KMS-11 (cell line): ENCODE measurements at regions not wholly inside any gene's neighbourhood (a gene's known extent, or its start where the extent isn't known, plus 50 kb on each side); places are given as distances from the start of the nearest gene placed in this dataset.

ENCODE experiments used
- H2AFZ ChIP-seq: fragments of 200-600 bp; sonication (generic); 2 replicates; pipeline ENCODE4 v1.6.1; 2016; ENCODE audit warnings: antibody characterized with exemption, mixed run types, low read depth
- H3K27ac ChIP-seq: fragments of 200-600 bp; sonication (generic); 2 replicates; pipeline ENCODE4 v1.6.1; 2016; ENCODE audit warnings: mild to moderate bottlenecking, mixed run types
- H3K27me3 ChIP-seq: fragments of 200-600 bp; sonication (generic); 2 replicates; pipeline ENCODE4 v1.6.1; 2017; ENCODE audit warnings: mild to moderate bottlenecking, low read depth, mixed run types, moderate library complexity; ENCODE audit not compliant: insufficient read depth
- H3K36me3 ChIP-seq: fragments of 200-600 bp; sonication (generic); 2 replicates; pipeline ENCODE4 v1.6.1; 2017; ENCODE audit warnings: mild to moderate bottlenecking, mixed run types; ENCODE audit not compliant: insufficient read depth
- H3K4me1 ChIP-seq: fragments of 200-600 bp; sonication (generic); 2 replicates; pipeline ENCODE4 v1.6.1; 2016; ENCODE audit warnings: mild to moderate bottlenecking, low read depth, mixed run types; ENCODE audit not compliant: poor library complexity, severe bottlenecking
- H3K4me2 ChIP-seq: fragments of 200-600 bp; sonication (generic); 2 replicates; pipeline ENCODE4 v1.7.0; 2016; ENCODE audit warnings: mild to moderate bottlenecking, mixed run types
- H3K4me3 ChIP-seq: fragments of 200-600 bp; sonication (generic); IDR thresholded peaks from 2 replicates; pipeline ENCODE4 v1.6.1; 2017; ENCODE audit warnings: low read depth, low read length, mixed read lengths; ENCODE audit not compliant: insufficient read depth
- H3K79me2 ChIP-seq: fragments of 200-600 bp; sonication (generic); 2 replicates; pipeline ENCODE4 v1.6.1; 2016; ENCODE audit warnings: low read depth, mixed run types; ENCODE audit not compliant: insufficient read depth
- H3K9ac ChIP-seq: fragments of 200-600 bp; sonication (generic); 2 replicates; pipeline ENCODE4 v1.6.1; 2016; ENCODE audit warnings: mild to moderate bottlenecking, mixed run types
- H4K20me1 ChIP-seq: fragments of 200-600 bp; sonication (generic); 2 replicates; pipeline ENCODE4 v1.6.1; 2016; ENCODE audit warnings: mild to moderate bottlenecking, mixed run types; ENCODE audit not compliant: insufficient read depth
- TF ChIP-seq, protein P1 (sequence below): fragments of 200-600 bp; sonication (generic); conservative IDR thresholded peaks from 2 replicates; pipeline ENCODE4 v1.6.1; 2017; ENCODE audit warnings: low read depth, mild to moderate bottlenecking, antibody characterized with exemption, low read length, moderate library complexity, mixed read lengths

DNA sequence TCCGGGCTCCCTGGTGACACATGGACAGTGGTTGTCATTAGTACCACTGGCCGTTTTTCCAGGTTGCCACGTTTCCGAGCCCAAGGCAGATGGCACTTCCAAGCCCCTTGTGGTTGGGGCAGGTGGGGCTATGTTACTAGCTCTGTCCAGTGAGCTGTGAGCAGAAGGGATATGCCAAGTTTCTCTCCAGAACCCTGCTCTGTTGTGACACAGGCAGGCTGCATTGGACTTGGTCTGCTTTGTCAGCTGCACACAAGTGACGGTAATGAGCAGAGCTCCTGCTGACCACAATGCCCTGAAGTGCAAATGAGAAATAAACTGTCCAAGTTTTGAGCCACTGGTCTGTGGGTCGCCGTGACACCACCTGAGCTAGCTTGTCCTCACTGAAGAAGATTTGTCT, 118.8 kb downstream of the GYPC start:
- no peaks in the 10 kb centered on the region for H3K4me1 ChIP-seq
- TF ChIP-seq, protein P1, sequence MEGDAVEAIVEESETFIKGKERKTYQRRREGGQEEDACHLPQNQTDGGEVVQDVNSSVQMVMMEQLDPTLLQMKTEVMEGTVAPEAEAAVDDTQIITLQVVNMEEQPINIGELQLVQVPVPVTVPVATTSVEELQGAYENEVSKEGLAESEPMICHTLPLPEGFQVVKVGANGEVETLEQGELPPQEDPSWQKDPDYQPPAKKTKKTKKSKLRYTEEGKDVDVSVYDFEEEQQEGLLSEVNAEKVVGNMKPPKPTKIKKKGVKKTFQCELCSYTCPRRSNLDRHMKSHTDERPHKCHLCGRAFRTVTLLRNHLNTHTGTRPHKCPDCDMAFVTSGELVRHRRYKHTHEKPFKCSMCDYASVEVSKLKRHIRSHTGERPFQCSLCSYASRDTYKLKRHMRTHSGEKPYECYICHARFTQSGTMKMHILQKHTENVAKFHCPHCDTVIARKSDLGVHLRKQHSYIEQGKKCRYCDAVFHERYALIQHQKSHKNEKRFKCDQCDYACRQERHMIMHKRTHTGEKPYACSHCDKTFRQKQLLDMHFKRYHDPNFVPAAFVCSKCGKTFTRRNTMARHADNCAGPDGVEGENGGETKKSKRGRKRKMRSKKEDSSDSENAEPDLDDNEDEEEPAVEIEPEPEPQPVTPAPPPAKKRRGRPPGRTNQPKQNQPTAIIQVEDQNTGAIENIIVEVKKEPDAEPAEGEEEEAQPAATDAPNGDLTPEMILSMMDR: no peak
- H3K27me3 ChIP-seq: no peaks in the 10 kb centered on the region
- H3K4me2 ChIP-seq: no peak overlapping the region
- H3K27ac ChIP-seq: no peak overlapping the region
- no peak overlapping the region for H3K4me3 ChIP-seq
- H4K20me1 ChIP-seq: no peaks in the 10 kb centered on the region
- H2AFZ ChIP-seq: no peak overlapping the region
- H3K9ac ChIP-seq: no peak overlapping the region
- H3K79me2 ChIP-seq: no peaks in the 10 kb centered on the region
- no peaks in the 10 kb centered on the region for H3K36me3 ChIP-seq

DNA sequence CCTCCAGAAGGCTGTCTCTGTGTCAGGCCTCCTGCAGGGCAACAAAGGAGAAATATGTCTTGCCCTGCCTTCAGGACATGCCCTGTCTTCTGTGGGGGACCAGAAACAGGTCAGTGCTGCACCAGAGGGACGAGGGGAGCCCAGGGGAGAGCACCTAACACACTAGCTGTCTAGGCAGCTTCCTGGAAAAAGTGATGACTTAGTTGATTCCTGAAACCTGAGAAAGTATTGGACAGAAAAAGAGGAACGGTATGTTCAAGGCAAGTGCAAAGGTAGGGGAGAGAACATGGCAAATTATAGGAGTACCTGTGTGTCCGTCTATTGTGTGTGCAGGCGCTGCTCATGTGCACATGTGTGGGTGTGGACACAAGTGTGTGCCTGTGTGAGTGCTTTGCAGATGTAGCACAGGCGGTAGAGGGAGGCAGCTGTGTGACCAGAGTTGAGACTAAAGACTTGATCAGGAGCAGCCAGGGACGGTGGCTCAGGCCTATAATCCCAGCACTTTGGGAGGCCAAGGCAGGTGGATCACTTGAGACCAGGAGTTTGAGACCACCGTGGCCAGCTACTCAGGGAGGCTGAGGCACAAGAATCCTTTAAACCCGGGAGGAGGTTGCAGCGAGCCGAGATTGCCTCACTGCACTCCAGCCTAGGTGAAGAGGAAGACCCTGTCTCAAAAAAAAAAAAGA, 119.5 kb downstream of the GYPC start:
- Histone ChIP-seq H3K4me2 (no peak overlapping the region), H4K20me1 (no peaks in the 10 kb centered on the region), H3K79me2 (no peaks in the 10 kb centered on the region), H3K27ac (no peak overlapping the region), H2AFZ (no peak overlapping the region), H3K36me3 (no peaks in the 10 kb centered on the region), H3K27me3 (no peaks in the 10 kb centered on the region), H3K4me3 (no peak overlapping the region), H3K9ac (no peak overlapping the region), H3K4me1 (no peaks in the 10 kb centered on the region)
- TF ChIP-seq, protein P1: no peak

DNA sequence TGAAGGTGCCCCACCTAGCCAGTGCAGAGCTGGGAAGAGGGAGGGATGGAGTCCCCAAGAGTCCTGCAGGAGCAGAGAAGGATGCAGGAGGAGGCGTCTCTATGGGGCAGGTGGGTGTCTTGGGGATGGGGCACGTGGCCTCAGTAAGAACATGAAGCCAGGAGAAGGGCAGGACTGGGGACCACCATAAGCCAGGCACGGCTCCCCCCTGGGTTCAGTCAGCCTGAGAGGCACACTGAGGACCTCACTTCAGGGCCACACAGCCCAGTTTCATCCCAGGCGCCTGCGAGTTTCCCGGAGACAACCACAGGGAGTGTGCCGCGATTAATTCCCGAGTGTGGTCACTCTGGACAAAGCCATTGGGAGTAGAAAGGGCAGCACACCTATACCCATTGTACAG, 120.3 kb downstream of the GYPC start:
- H3K4me2 ChIP-seq: no peak overlapping the region

DNA sequence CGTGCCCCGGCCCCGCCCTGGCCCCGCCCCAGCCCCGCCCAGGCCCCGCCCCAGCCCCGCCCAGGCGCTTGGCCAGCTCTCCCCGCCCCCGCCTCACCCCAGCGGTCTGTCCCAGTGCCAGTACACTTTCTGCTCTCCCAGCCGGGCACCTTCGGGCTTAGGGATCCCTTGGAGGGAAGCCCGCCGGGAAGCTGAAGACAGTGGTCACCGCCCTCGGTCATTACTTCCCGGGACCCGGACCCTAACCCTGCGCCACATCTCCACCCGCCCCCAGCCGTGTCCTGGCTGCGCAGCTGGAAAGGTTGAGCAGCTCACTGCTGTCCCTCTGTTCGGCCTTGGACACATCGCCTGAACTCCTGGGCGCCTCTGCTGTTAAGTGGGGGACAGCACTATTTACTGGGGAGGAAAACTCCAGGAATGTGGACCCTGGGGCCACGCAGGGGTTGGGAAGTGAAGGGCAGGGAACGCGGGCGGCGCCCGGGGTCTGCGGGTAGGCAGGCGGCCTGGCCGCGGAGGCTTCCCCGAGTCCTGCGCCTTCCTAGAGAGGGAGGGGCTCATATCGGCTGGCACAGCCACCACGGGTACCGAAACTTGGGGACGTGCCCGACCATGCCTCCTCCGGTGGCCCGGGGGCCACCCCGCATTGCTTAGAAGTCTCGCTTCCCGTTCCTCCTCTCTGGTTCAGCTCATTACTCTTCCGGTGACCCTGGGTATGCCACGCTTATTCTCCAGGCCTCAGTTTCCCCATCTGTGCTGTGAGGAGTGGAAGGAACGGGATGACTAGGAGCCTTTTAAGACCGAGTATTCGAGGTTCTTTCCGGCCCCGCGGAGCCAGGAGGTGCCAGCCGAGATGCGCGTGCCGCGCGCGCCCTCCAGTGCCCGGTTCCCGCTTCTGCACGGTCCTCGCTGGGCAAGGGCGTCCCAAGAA, 121.0 kb downstream of the GYPC start:
- Histone ChIP-seq H3K9ac (peak overlapping the region; percentile 37; the same call in 1 of the 2 replicates), H3K4me3 (peak overlapping the region; percentile 70), H2AFZ (peak overlapping the region; percentile 93), H4K20me1 (no peaks in the 10 kb centered on the region), H3K27me3 (no peaks in the 10 kb centered on the region), H3K79me2 (no peaks in the 10 kb centered on the region), H3K4me1 (no peaks in the 10 kb centered on the region), H3K4me2 (peak overlapping the region; percentile 72), H3K27ac (no peak overlapping the region), H3K36me3 (no peaks in the 10 kb centered on the region)
- TF ChIP-seq, protein P1: peak; percentile 80

More for the DNA sequence above, 120.3 kb downstream of the GYPC start:
- no peaks in the 10 kb centered on the region for H3K27me3 ChIP-seq
- H3K9ac ChIP-seq: no peak overlapping the region
- no peaks in the 10 kb centered on the region for H3K79me2 ChIP-seq
- no peaks in the 10 kb centered on the region for H3K36me3 ChIP-seq
- no peak overlapping the region for H3K4me3 ChIP-seq
- H4K20me1 ChIP-seq: no peaks in the 10 kb centered on the region
- no peaks in the 10 kb centered on the region for H3K4me1 ChIP-seq
- no peak overlapping the region for H3K27ac ChIP-seq
- TF ChIP-seq, protein P1: no peak
- no peak overlapping the region for H2AFZ ChIP-seq
